Fibroblast of villous mesenchyme (primary cell): ENCODE measurements at regions not wholly inside any gene's neighbourhood (a gene's known extent, or its start where the extent isn't known, plus 50 kb on each side); places are given as distances from the start of the nearest gene placed in this dataset.
A peak's percentile ranks its signal among the peaks of the same experiment; 100 is the strongest.

Experiments used
- DNase-seq: peaks from one replicate; pipeline ENCODE4 v3.0.0-alpha.2; 2010; ENCODE audit warnings: low read depth
- H3K4me3 ChIP-seq: 2 replicates; pipeline ENCODE4 v1.5.1; 2011; ENCODE audit warnings: low read depth, mild to moderate bottlenecking, low read length
- TF ChIP-seq, protein P1 (sequence below): IDR thresholded peaks from 2 replicates; pipeline ENCODE4 v1.5.1; 2012; ENCODE audit warnings: low read depth, mild to moderate bottlenecking, low read length; ENCODE audit not compliant: insufficient read depth

DNA sequence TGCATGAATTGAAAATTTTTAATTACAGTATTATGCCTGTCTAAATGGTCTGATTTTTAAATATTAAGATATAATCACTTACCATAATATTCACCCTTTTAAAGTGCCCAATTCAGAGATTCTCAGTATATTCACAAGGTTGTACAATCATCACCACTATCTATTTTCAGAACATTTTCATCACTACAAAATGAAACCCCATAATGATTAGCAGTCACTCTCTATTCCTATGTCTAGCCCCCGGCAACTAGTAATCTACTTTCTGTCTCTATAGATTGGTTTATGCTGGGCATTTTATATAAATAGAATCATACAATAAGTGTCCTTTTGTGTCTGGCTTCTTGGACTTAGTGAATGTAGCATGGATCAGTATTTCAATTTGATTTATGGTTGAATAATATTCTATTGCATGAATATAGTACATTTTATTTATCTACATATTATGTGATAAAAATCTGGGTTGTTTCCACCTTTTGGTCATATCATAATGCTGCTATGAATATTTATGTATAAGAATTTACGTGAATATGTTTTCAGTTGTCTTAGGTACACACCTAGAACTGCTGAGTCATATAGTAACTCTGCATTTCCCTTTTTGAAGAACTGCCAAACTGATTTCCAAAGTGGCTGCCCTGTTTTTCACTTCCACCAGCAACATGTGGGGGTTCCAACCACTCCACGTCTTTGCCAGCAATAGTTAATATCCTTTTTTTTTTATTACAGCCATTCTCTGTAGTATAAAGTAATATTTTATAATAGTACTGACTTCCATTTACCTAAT is 485.7 kb upstream of the ZNF385D start:
- no peak for DNase-seq
- H3K4me3 ChIP-seq = no peak overlapping the region
- TF ChIP-seq, protein P1, sequence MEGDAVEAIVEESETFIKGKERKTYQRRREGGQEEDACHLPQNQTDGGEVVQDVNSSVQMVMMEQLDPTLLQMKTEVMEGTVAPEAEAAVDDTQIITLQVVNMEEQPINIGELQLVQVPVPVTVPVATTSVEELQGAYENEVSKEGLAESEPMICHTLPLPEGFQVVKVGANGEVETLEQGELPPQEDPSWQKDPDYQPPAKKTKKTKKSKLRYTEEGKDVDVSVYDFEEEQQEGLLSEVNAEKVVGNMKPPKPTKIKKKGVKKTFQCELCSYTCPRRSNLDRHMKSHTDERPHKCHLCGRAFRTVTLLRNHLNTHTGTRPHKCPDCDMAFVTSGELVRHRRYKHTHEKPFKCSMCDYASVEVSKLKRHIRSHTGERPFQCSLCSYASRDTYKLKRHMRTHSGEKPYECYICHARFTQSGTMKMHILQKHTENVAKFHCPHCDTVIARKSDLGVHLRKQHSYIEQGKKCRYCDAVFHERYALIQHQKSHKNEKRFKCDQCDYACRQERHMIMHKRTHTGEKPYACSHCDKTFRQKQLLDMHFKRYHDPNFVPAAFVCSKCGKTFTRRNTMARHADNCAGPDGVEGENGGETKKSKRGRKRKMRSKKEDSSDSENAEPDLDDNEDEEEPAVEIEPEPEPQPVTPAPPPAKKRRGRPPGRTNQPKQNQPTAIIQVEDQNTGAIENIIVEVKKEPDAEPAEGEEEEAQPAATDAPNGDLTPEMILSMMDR = no peak

DNA sequence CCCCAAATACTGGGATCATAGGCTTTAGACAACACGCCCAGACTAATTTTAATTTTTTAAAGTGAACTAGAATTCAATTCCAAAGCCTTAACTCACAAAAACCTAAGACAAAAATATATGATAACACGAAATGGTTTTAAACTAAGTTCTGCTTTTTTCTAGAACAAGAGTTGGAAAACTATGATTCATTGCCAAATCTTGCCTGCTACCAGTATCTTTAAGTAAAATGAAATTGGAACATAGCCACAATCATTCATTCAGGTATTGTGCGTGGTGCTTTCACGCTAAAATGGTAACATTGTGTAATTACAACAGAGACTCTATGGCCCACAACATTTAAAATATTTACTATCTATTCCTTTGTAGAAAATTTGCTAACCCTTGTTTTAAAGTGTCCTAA is 488.0 kb upstream of the ZNF385D start:
- DNase-seq = no peak
- TF ChIP-seq, protein P1 = no peak

DNA sequence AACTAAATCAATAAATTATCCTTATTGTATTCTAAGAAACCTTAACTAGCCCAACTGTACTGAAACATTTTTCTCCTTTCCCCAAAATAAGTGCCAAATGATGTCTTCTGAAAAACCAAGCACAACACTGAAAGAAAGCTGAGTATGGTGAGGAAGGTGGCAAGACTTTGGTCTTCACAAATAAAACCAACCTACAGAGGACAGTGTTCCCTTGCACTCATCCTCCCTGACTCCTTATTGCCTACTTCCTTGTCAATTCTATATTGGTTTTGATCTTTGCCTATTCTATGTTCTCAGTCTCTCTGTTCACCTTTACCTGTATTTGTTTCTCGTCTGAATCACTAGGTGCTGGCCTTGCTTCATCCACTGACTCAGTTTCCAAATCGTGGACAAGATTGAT is 490.1 kb upstream of the ZNF385D start:
- TF ChIP-seq, protein P1 = no peak
- no peak for DNase-seq
- H3K4me3 ChIP-seq = no peak overlapping the region

More for the DNA sequence above, 488.0 kb upstream of the ZNF385D start:
- no peak overlapping the region for H3K4me3 ChIP-seq

DNA sequence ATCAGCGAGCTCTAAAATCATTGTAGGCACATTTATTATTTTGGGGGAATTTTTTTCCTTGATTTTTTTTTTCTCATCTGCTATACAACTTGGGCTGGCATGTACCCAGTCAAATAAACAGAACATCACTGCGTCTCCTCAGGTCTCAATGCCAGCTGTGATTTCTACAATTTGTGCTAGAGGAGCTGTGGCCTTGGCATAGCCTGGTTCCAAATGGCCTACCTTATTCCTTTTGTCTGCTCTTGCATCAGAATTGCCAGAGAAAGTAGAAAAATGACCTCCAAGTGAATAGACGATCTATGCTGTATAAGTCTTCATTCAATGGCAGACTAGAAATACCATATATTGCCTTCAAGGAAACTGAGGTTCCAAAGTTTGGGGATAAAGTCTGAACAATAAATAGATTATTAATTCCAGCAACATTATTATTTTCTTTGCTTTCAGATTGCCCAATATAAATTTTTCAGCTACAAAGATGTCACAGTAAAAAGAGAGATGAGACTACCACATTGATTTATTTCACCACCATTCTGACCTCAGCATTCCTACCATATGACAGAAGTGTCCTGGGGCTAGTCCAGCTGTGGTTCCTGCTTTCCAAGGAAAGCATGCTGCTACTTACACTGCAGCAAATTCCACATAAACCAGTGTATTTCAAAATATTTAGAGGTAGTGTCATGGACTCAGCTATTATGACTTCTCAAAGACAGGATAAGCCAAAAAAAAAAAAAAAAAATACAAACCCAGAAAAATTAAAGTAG is 493.9 kb upstream of the ZNF385D start:
- H3K4me3 ChIP-seq = no peak overlapping the region
- TF ChIP-seq, protein P1 = no peak
- DNase-seq = peak; percentile 72

DNA sequence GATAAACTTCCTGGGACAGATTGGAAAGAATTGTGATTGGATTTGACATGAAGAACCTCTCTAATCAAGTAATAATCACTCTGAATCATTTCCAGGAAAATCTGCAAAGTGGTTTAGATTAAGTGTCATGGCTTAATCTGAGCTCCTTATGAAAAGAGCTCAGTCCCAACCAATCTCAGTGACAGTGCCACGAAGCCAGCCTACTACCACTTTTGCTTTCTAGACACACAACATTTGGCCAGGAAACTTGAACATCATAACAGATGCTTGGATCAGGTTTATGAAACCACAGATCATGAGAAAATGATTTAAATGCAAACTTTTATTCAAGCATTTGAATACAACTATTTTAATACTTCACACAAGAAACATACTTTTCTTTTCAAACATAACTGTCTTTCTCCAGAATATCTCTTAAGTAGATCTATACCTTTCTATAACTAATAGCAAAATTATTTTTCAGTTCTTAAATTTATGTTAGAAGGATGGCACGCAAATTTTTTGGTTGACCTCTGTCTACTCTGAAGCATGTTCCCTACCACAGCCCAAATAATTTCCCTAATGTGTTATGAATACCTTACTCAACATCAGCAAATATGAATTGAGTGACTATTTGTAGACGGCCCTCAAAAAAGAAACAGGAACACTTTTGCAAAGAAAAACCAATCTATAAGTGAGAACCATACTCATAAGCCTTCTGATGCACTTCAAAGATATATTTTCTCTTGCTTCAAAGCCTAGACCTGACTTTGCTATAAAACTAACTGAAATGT is 495.0 kb upstream of the ZNF385D start:
- TF ChIP-seq, protein P1 = no peak
- H3K4me3 ChIP-seq = no peak overlapping the region
- no peak for DNase-seq

DNA sequence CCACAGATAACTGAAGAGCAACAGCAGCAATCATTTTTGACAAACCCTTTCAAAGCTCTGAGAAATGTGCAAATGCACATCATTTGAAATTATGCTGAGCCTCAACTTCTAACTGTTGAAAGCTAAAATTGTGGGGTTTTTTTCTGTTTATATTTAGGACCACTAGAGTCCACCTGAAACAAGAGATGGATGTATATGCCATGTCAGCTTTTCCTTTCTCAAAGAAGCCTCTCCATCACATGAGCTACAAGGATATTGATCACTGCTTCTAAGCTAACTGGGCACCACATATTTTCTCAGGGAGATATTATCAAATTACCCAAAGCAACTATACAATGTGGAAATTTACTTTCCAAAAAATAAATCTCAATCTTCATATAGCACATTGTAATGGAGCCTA is 498.6 kb upstream of the ZNF385D start:
- TF ChIP-seq, protein P1 = no peak
- no peak for DNase-seq
- H3K4me3 ChIP-seq = no peak overlapping the region
